IMR-90 (cell line): ENCODE measurements at regions not wholly inside any gene's neighbourhood (a gene's known extent, or its start where the extent isn't known, plus 50 kb on each side); places are given as distances from the start of the nearest gene placed in this dataset.
A peak's percentile ranks its signal among the peaks of the same experiment; 100 is the strongest.

ENCODE experiments used
- ATAC-seq: fragments of 200-7000 bp; cut with Tn5 transposase; 2 replicates; pipeline ENCODE4 v1.9.1; 2020; ENCODE audit warnings: low read depth, mild to moderate bottlenecking, moderate library complexity
- BruUV-seq: library from RNA; stranded (reverse); fragments of 400-500 nt; replicated peaks from 2 replicates; lab custom pipeline; 2021; lab: Mats Ljungman, UMichigan
- CTCF ChIA-PET: fragments of 300-600 bp; formaldehyde crosslinking; extraction: SDS; loops from one replicate; lab custom pipeline; 2021; ENCODE audit warnings: antibody characterized with exemption; lab: Yijun Ruan, JAX
- POLR2A ChIA-PET: fragments of 300-600 bp; sonication (Branson Sonifier 250); formaldehyde crosslinking; loops from one replicate; lab custom pipeline; 2022; ENCODE audit warnings: antibody characterized with exemption; ENCODE audit not compliant: unreplicated experiment; lab: Charles Lee
- DNase-seq: peaks from one replicate; pipeline ENCODE4 v3.0.0; 2013
- H2AFZ ChIP-seq: replicated peaks from 2 replicates; pipeline ENCODE3; 2013; ENCODE audit warnings: low read length, mild to moderate bottlenecking; ENCODE audit not compliant: poor library complexity
- H2AK5ac ChIP-seq: 2 replicates; pipeline ENCODE4 v1.6.1; 2013; ENCODE audit warnings: low read depth, low read length, inconsistent platforms
- H2AK9ac ChIP-seq: replicated peaks from 2 replicates; pipeline ENCODE3; 2013; ENCODE audit warnings: mild to moderate bottlenecking, low read depth, low read length, moderate library complexity; ENCODE audit not compliant: poor library complexity
- H2BK120ac ChIP-seq: 2 replicates; pipeline ENCODE4 v1.6.1; 2013; ENCODE audit warnings: low read depth, low read length, inconsistent platforms
- H2BK15ac ChIP-seq: 3 replicates; pipeline ENCODE4 v1.6.1; 2013; ENCODE audit warnings: low read depth, low read length, inconsistent platforms
- H2BK20ac ChIP-seq: 2 replicates; pipeline ENCODE4 v1.6.1; 2013; ENCODE audit warnings: low read depth, mild to moderate bottlenecking, inconsistent platforms, low read length, moderate library complexity
- H2BK5ac ChIP-seq: 2 replicates; pipeline ENCODE4 v1.6.1; 2013; ENCODE audit warnings: mild to moderate bottlenecking, low read depth, low read length, inconsistent platforms; ENCODE audit not compliant: poor library complexity, severe bottlenecking
- H3K14ac ChIP-seq: replicated peaks from 2 replicates; pipeline ENCODE4 v1.6.1; 2013; ENCODE audit warnings: low read depth, low read length, inconsistent platforms
- H3K18ac ChIP-seq: 2 replicates; pipeline ENCODE4 v1.6.1; 2013; ENCODE audit warnings: low read depth, low read length, control low read depth
- H3K23ac ChIP-seq: 2 replicates; pipeline ENCODE4 v1.6.1; 2013; ENCODE audit warnings: low read depth, low read length, inconsistent platforms
- H3K27ac ChIP-seq: 2 replicates; pipeline ENCODE4 v1.5.1; 2013; ENCODE audit warnings: mild to moderate bottlenecking, control low read depth, low read length; ENCODE audit not compliant: insufficient read depth
- H3K27me3 ChIP-seq: 2 replicates; pipeline ENCODE4 v1.6.1; 2013; ENCODE audit warnings: low read length; ENCODE audit not compliant: control insufficient read depth, insufficient read depth
- H3K36me3 ChIP-seq: 2 replicates; pipeline ENCODE4 v1.6.1; 2013; ENCODE audit warnings: low read length, mixed read lengths; ENCODE audit not compliant: control insufficient read depth, insufficient read depth
- H3K4ac ChIP-seq: 2 replicates; pipeline ENCODE4 v1.6.1; 2013; ENCODE audit warnings: low read depth, low read length, inconsistent platforms
- H3K4me1 ChIP-seq: 2 replicates; pipeline ENCODE4 v1.6.1; 2013; ENCODE audit warnings: low read length, mixed read lengths; ENCODE audit not compliant: control insufficient read depth, insufficient read depth
- H3K4me2 ChIP-seq: 2 replicates; pipeline ENCODE4 v1.6.1; 2013; ENCODE audit warnings: low read depth, mild to moderate bottlenecking, control low read depth, low read length, moderate library complexity
- H3K4me3 ChIP-seq: 2 replicates; pipeline ENCODE4 v1.5.1; 2013; ENCODE audit warnings: low read depth, mild to moderate bottlenecking, control low read depth, low read length, moderate library complexity; ENCODE audit not compliant: insufficient read depth
- H3K56ac ChIP-seq: 2 replicates; pipeline ENCODE4 v1.6.1; 2013; ENCODE audit warnings: low read length, inconsistent platforms; ENCODE audit not compliant: insufficient read depth; ENCODE audit errors: extremely low read depth
- H3K79me1 ChIP-seq, 2 experiments: 2 replicates each; pipeline ENCODE4 v1.6.1; 2013; ENCODE audit warnings: low read length in 2 of 2, inconsistent platforms in 1 of 2, low read depth in 1 of 2
- H3K9ac ChIP-seq: 2 replicates; pipeline ENCODE4 v1.6.1; 2013; ENCODE audit warnings: low read depth, low read length, control low read depth
- H3K9me1 ChIP-seq: 2 replicates; pipeline ENCODE4 v1.6.1; 2013; ENCODE audit warnings: low read length, inconsistent platforms; ENCODE audit not compliant: insufficient read depth
- H3K9me3 ChIP-seq: 2 replicates; pipeline ENCODE4 v1.6.1; 2013; ENCODE audit warnings: low read length; ENCODE audit not compliant: control insufficient read depth, insufficient read depth
- H4K20me1 ChIP-seq: 2 replicates; pipeline ENCODE4 v1.6.1; 2013; ENCODE audit warnings: low read length, inconsistent platforms; ENCODE audit not compliant: insufficient read depth
- H4K5ac ChIP-seq: 2 replicates; pipeline ENCODE4 v1.6.1; 2013; ENCODE audit warnings: mild to moderate bottlenecking, low read depth, low read length, control low read depth
- H4K8ac ChIP-seq, 2 experiments: 2 replicates each; pipeline ENCODE4 v1.6.1; 2013; ENCODE audit warnings: low read depth in 2 of 2, low read length in 2 of 2, control low read depth in 1 of 2, inconsistent platforms in 1 of 2
- H4K91ac ChIP-seq: 2 replicates; pipeline ENCODE4 v1.6.1; 2013; ENCODE audit warnings: low read depth, low read length, inconsistent platforms; ENCODE audit not compliant: insufficient read depth
- MAFK ChIP-seq: IDR thresholded peaks from 2 replicates; pipeline ENCODE4 v1.6.1; 2012; ENCODE audit warnings: low read depth, low read length, improper control_type of control experiment
- POLR2A ChIP-seq: IDR thresholded peaks from 2 replicates; pipeline ENCODE4 v1.6.1; 2012; ENCODE audit warnings: mild to moderate bottlenecking, low read depth, low read length
- WGBS, 2 experiments: methylation state at CpG; one replicate each; pipeline versions ENCODE4 v1.1.5 to v1.1.7; 2013; ENCODE audit warnings: missing lambda C conversion rate in 2 of 2; ENCODE audit not compliant: insufficient read length in 1 of 2; ENCODE audit errors: extremely low coverage in 2 of 2; 5-methylcytosine and 5-hydroxymethylcytosine counted together
- dilution Hi-C: fragments of 300-500 bp; cut with HindIII; formaldehyde crosslinking; loops from one replicate; pipeline ENCODE4 v1.14.3; 2018; ENCODE audit warnings: low sequenced_read_pairs; ENCODE audit not compliant: unreplicated experiment
- in situ Hi-C: fragments of 300-500 bp; cut with MboI; formaldehyde crosslinking; loops from 3 replicates; pipeline ENCODE4 v1.14.3; 2019; ENCODE audit warnings: low sequenced_read_pairs, inconsistent platforms, mixed read lengths
- intact Hi-C: fragments of 100-400 bp; cut with micrococcal nuclease; formaldehyde crosslinking; loops from 2 replicates; pipeline ENCODE4 v1.10.0; 2022

GRCh38 chr6:81881660-81882059, 129.2 kb upstream of the TENT5A start:
- H2AK5ac ChIP-seq = no peak overlapping the region
- ChIA-PET CTCF (no interaction called here), POLR2A (no interaction called here)
- H3K4me2 ChIP-seq = no peak overlapping the region
- H2BK5ac ChIP-seq = no peak overlapping the region
- BruUV-seq = no TSS peak
- H3K27me3 ChIP-seq = no peaks in the 10 kb centered on the region
- H2BK15ac ChIP-seq = no peak overlapping the region
- TF ChIP-seq MAFK (peak; percentile 44; the same call in 1 of the 2 replicates), POLR2A (no peak)
- no peak overlapping the region for H3K18ac ChIP-seq
- intact Hi-C loops = no loop called here
- in situ Hi-C loops = no loop called here
- H4K20me1 ChIP-seq = no peaks in the 10 kb centered on the region
- DNase-seq (no peak), ATAC-seq (no peak)
- H2AK9ac ChIP-seq = no peak overlapping the region
- H3K79me1 ChIP-seq = no peaks in the 10 kb centered on the region
- no peak overlapping the region for H3K9ac ChIP-seq
- H2BK120ac ChIP-seq = no peak overlapping the region
- dilution Hi-C loops = no loop called here
- no peak overlapping the region for H3K56ac ChIP-seq
- H2AFZ ChIP-seq = no peak overlapping the region
- WGBS, 2 experiments = no CpG with 5 or more reads among the region's 4 CpGs
- no peaks in the 10 kb centered on the region for H3K9me3 ChIP-seq
- H4K5ac ChIP-seq = no peak overlapping the region
- H3K4me3 ChIP-seq = no peak overlapping the region
- no peak overlapping the region for H4K8ac ChIP-seq
- no peak overlapping the region for H3K4ac ChIP-seq
- H3K36me3 ChIP-seq = no peaks in the 10 kb centered on the region
- no peaks in the 10 kb centered on the region for H3K4me1 ChIP-seq
- no peak overlapping the region for H3K14ac ChIP-seq
- no peaks in the 10 kb centered on the region for H3K9me1 ChIP-seq
- H3K23ac ChIP-seq = no peak overlapping the region
- H2BK20ac ChIP-seq = no peak overlapping the region
- H4K91ac ChIP-seq = no peak overlapping the region
- no peak overlapping the region for H3K27ac ChIP-seq
